Prostate gland (tissue), 2 donors: ENCODE measurements at regions not wholly inside any gene's neighbourhood (a gene's known extent, or its start where the extent isn't known, plus 50 kb on each side); places are given as distances from the start of the nearest gene placed in this dataset.

Experiments used
- DNase-seq: peaks from one replicate; pipeline ENCODE4 v3.0.0-alpha.2; 2019; ENCODE audit warnings: low spot score
- H3K27ac ChIP-seq, 2 donors: fragments of 200-600 bp; sonication (generic); 2 replicates each; pipeline ENCODE4 v1.5.1; 2017 to 2019
- H3K27me3 ChIP-seq: fragments of 200-600 bp; sonication (generic); replicated peaks from 2 replicates; pipeline ENCODE4 v1.5.1; 2019; ENCODE audit not compliant: insufficient read depth
- H3K36me3 ChIP-seq, 2 donors: fragments of 200-600 bp; sonication (generic); 1 replicate in 1 of 2; 2 replicates in 1 of 2; pipeline versions ENCODE4 v1.5.1 to v1.8.1; 2017 to 2019
- H3K4me1 ChIP-seq: fragments of 200-600 bp; sonication (generic); replicated peaks from 2 replicates; pipeline ENCODE4 v1.5.1; 2019
- H3K4me3 ChIP-seq, 2 donors: fragments of 200-600 bp; sonication (generic); 2 replicates each; pipeline ENCODE4 v1.5.1; 2017 to 2019
- H3K9me3 ChIP-seq: fragments of 200-600 bp; sonication (generic); 2 replicates; pipeline ENCODE4 v1.5.1; 2017
- POLR2A ChIP-seq: fragments of 450-650 bp; IDR thresholded peaks from one replicate; pipeline ENCODE4 v1.6.1; 2016; ENCODE audit warnings: antibody characterized with exemption, mild to moderate bottlenecking
- POLR2AphosphoS5 ChIP-seq: sonication (generic); formaldehyde crosslinking; IDR thresholded peaks from one replicate; pipeline ENCODE4 v1.6.1; 2017; ENCODE audit warnings: antibody characterized with exemption
- WGBS: methylation state at CpG from one replicate; pipeline ENCODE4 v1.1.5; 2018; 5-methylcytosine and 5-hydroxymethylcytosine counted together
- intact Hi-C: fragments of 100-400 bp; cut with DNase I; formaldehyde crosslinking; loops from one replicate; pipeline ENCODE4 v1.14.2; 2022
- TF ChIP-seq, protein P1 (sequence below), 4 experiments: fragments of 200-600 bp in 2 of 4; fragments of 450-650 bp in 2 of 4; sonication (generic) in 2 of 4; IDR thresholded peaks; 1 replicate in 3 of 4; 2 replicates in 1 of 4; pipeline ENCODE4 v1.5.1; 2016 to 2019; ENCODE audit warnings: antibody characterized with exemption in 4 of 4, mild to moderate bottlenecking in 2 of 4, moderate library complexity in 2 of 4

DNA sequence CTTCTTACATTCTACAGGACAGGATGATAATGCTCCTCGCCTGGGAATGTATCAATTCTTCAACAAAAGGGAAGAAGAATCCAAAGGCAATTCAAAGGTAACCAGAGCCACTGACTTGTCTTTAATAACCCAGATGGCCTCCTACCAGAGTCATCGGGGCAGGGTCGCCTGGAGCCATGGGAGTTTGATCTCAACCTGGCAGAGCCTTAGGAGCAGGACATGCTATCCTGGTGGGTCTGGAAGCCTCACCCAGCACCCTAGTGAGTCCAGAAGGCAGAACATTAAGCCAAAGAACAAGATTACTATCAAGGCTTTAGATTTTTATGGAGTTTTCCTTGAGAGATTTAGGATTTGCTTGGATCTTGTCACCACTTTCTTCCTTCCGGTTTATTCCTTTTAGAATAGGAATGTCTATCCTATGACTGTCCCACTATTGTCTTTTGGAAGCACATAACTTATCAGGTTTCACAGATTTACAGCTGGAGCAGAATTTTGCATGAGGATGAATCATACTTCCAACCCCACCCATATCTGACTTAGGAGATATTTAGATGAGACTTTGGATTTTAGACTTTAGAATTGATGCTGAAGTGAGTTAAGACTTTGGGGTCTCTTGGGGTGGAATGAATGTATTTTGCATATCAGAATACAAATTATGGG lies 330.3 kb upstream of the GOLIM4 start:
- Histone ChIP-seq H3K36me3 (no peaks in the 10 kb centered on the region), H3K4me3 (no peak overlapping the region), H3K4me1 (no peaks in the 10 kb centered on the region), H3K27ac (no peak overlapping the region), H3K9me3 (no peaks in the 10 kb centered on the region), H3K27me3 (no peaks in the 10 kb centered on the region)
- 92% methylated on average over 4 of the region's 4 CpGs for WGBS
- no peak for DNase-seq
- intact Hi-C loops = no loop called here
- TF ChIP-seq POLR2AphosphoS5 (no peak), POLR2A (no peak)
- TF ChIP-seq, protein P1, sequence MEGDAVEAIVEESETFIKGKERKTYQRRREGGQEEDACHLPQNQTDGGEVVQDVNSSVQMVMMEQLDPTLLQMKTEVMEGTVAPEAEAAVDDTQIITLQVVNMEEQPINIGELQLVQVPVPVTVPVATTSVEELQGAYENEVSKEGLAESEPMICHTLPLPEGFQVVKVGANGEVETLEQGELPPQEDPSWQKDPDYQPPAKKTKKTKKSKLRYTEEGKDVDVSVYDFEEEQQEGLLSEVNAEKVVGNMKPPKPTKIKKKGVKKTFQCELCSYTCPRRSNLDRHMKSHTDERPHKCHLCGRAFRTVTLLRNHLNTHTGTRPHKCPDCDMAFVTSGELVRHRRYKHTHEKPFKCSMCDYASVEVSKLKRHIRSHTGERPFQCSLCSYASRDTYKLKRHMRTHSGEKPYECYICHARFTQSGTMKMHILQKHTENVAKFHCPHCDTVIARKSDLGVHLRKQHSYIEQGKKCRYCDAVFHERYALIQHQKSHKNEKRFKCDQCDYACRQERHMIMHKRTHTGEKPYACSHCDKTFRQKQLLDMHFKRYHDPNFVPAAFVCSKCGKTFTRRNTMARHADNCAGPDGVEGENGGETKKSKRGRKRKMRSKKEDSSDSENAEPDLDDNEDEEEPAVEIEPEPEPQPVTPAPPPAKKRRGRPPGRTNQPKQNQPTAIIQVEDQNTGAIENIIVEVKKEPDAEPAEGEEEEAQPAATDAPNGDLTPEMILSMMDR (IDR thresholded peaks at IDR 0.05) = no peak

DNA sequence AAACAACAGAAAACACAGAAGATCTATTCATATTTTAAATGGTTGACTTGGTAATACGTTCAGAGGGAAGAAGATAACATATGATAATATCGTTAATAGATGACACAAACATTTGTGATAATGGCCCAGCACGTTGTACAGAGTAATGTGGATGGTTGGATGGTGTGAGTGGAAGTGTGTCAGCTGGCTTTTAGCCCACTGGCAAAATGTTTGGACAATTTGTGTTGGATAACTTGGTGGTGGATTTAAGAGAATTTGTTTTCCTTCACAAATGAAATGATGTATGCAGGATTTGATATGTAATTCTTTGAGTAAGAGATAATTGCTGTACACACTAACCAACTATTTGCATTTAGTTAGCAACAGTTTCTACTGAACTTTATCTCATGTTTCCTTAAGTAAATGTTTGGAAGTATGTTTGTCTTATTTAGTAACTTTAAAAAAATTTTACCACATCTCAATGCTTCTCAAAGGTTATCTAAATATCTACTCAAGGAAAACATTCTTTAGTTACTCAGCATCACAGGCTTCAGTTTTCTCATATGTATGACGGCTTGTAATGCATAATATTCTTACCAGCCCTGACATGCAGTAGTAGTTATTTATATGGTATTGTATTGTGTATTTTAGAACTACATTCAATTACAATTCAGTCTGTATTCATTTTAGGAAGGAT lies 328.5 kb upstream of the GOLIM4 start:
- H3K27me3 ChIP-seq = no peaks in the 10 kb centered on the region
- H3K4me3 ChIP-seq = no peak overlapping the region
- intact Hi-C loops = no loop called here
- TF ChIP-seq POLR2AphosphoS5 (no peak), POLR2A (no peak)
- TF ChIP-seq, protein P1 (IDR thresholded peaks at IDR 0.05) = no peak
- no peak for DNase-seq
- 46% methylated on average over 4 of the region's 4 CpGs for WGBS
- no peaks in the 10 kb centered on the region for H3K4me1 ChIP-seq
- H3K36me3 ChIP-seq = no peaks in the 10 kb centered on the region
- no peak overlapping the region for H3K27ac ChIP-seq
- no peaks in the 10 kb centered on the region for H3K9me3 ChIP-seq

DNA sequence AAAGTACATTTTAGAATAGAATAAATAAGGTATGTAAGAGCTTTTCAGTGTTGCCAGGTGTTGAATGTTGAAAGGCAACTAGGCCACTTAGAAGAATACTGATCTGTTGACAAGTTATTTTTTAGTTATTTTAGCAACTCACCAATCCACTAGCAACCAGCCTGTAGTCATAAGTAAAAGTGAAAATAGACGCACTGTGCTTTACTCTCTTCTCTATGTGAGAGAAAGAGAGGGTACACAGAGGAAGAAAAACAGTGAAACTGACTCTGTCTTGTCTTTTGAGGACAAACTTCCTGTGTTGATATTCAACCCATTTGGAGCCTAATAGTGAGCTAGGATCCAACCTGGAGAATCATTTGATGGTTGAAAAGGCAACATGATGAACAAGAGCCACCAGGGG lies 327.1 kb upstream of the GOLIM4 start:
- TF ChIP-seq POLR2A (no peak), POLR2AphosphoS5 (no peak)
- TF ChIP-seq, protein P1 (IDR thresholded peaks at IDR 0.05) = no peak
- Histone ChIP-seq H3K4me3 (no peak overlapping the region), H3K36me3 (no peaks in the 10 kb centered on the region), H3K4me1 (no peaks in the 10 kb centered on the region), H3K27me3 (no peaks in the 10 kb centered on the region), H3K9me3 (no peaks in the 10 kb centered on the region), H3K27ac (no peak overlapping the region)
- intact Hi-C loops = no loop called here
- DNase-seq = no peak
- WGBS = 98% methylated on average over 1 of the region's 1 CpG

DNA sequence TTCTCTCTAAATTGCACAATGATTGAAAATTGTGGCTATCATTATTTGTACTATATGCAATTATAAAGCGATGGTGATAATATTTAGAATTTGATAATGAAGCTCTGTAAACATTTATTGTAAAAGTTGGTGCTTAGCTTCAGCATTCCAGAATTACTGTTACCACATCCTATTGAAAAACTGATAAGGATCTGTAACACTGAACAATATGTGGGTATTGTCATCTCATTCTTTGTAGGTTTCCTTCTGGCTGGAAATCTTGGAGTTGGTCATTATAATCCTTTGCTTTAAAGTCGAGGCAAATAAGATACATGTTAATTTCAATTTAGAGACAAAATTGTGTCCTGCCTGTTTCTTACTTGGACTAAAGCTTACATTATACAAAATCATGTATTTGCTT lies 323.4 kb upstream of the GOLIM4 start:
- Histone ChIP-seq H3K36me3 (no peaks in the 10 kb centered on the region), H3K27me3 (no peaks in the 10 kb centered on the region), H3K4me3 (no peak overlapping the region), H3K4me1 (no peaks in the 10 kb centered on the region), H3K27ac (no peak overlapping the region), H3K9me3 (no peaks in the 10 kb centered on the region)
- intact Hi-C loops = no loop called here
- TF ChIP-seq POLR2AphosphoS5 = no peak
- TF ChIP-seq, protein P1 (IDR thresholded peaks at IDR 0.05) = no peak
- no peak for TF ChIP-seq POLR2A
- DNase-seq = no peak
- WGBS = 54% methylated on average over 2 of the region's 2 CpGs

DNA sequence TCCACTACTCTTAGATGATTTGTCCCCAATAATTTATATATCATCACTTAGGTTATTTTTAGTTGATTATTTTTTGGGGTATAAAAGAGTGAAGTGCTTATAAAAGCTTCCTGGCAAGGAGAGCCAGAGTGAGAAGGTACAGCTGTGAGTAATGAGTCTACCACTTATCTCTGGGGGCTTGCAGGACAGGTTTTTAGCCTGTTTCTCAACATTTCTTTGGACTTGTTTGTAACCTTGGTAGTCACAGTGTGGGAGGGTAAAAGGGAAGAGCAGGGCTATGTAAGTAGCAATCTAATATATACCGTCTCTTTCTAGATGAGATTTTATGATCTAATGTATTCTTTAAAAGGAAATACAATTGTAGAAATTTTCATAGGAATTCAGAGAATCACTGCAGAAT lies 321.3 kb upstream of the GOLIM4 start:
- TF ChIP-seq POLR2AphosphoS5 (no peak), POLR2A (no peak)
- TF ChIP-seq, protein P1 (IDR thresholded peaks at IDR 0.05) = no peak
- Histone ChIP-seq H3K9me3 (no peaks in the 10 kb centered on the region), H3K4me1 (no peaks in the 10 kb centered on the region), H3K27ac (no peak overlapping the region), H3K36me3 (no peaks in the 10 kb centered on the region), H3K4me3 (no peak overlapping the region), H3K27me3 (no peaks in the 10 kb centered on the region)
- no peak for DNase-seq
- intact Hi-C loops = no loop called here
- 36% methylated on average over 1 of the region's 1 CpG for WGBS
